T-helper 2 cell treated with Interferon-gamma antibody and Interleukin-4, amounts not matched to agents 5 μg/mL and 100 μg/mL, for 36 hours (primary cell): ENCODE measurements at regions not wholly inside any gene's neighbourhood (a gene's known extent, or its start where the extent isn't known, plus 50 kb on each side); places are given as distances from the start of the nearest gene placed in this dataset.

Experiments
- DNase-seq: peaks from one replicate; pipeline ENCODE4 v3.0.0; 2021; ENCODE audit warnings: low spot score
- H3K27ac Mint-ChIP-seq: one replicate; pipeline ENCODE4 v1.8.0; 2021; ENCODE audit warnings: mild to moderate bottlenecking, mixed read lengths
- H3K27me3 Mint-ChIP-seq: one replicate; pipeline ENCODE4 v1.8.0; 2021; ENCODE audit warnings: low read depth, mixed read lengths
- H3K36me3 Mint-ChIP-seq: one replicate; pipeline ENCODE4 v1.8.0; 2021; ENCODE audit warnings: low read depth, mixed read lengths
- H3K4me1 Mint-ChIP-seq: one replicate; pipeline ENCODE4 v1.8.0; 2021; ENCODE audit warnings: low read depth, mixed read lengths
- H3K4me3 Mint-ChIP-seq: one replicate; pipeline ENCODE4 v1.8.0; 2022; ENCODE audit warnings: mild to moderate bottlenecking, moderate library complexity, mixed read lengths
- H3K9me3 Mint-ChIP-seq: one replicate; pipeline ENCODE4 v1.8.0; 2021; ENCODE audit warnings: mixed read lengths

GRCh38 chr5:73274121-73274520 is 101.1 kb downstream of the TMEM174 start:
- H3K4me1 Mint-ChIP-seq = no peaks in the 10 kb centered on the region
- H3K36me3 Mint-ChIP-seq = no peaks in the 10 kb centered on the region
- H3K27me3 Mint-ChIP-seq = peaks cover 20% of the 10 kb centered on the region
- DNase-seq = no peak
- no peak overlapping the region for H3K27ac Mint-ChIP-seq
- no peak overlapping the region for H3K4me3 Mint-ChIP-seq
- H3K9me3 Mint-ChIP-seq = no peaks in the 10 kb centered on the region

- Mint-ChIP-seq H3K36me3 (no peaks in the 10 kb centered on the region), H3K9me3 (no peaks in the 10 kb centered on the region), H3K27me3 (peaks cover 20% of the 10 kb centered on the region), H3K4me1 (no peaks in the 10 kb centered on the region), H3K27ac (no peak overlapping the region), H3K4me3 (no peak overlapping the region)
- no peak for DNase-seq
Observed at GRCh38 chr5:73273379-73274050, 100.5 kb downstream of the TMEM174 start.

- no peak for DNase-seq
- H3K27ac Mint-ChIP-seq = no peak overlapping the region
- peaks cover 18% of the 10 kb centered on the region for H3K27me3 Mint-ChIP-seq
- H3K4me1 Mint-ChIP-seq = no peaks in the 10 kb centered on the region
- no peaks in the 10 kb centered on the region for H3K9me3 Mint-ChIP-seq
- H3K4me3 Mint-ChIP-seq = no peak overlapping the region
- H3K36me3 Mint-ChIP-seq = no peaks in the 10 kb centered on the region
Observed at GRCh38 chr5:73272351-73272750, 99.4 kb downstream of the TMEM174 start.

- H3K27ac Mint-ChIP-seq = no peak overlapping the region
Observed at GRCh38 chr5:73268826-73269225, 95.8 kb downstream of the TMEM174 start.

GRCh38 chr5:73267766-73268435 is 94.9 kb downstream of the TMEM174 start:
- no peaks in the 10 kb centered on the region for H3K4me1 Mint-ChIP-seq
- H3K27ac Mint-ChIP-seq = no peak overlapping the region
- H3K4me3 Mint-ChIP-seq = no peak overlapping the region
- no peaks in the 10 kb centered on the region for H3K36me3 Mint-ChIP-seq
- no peaks in the 10 kb centered on the region for H3K9me3 Mint-ChIP-seq
- DNase-seq = no peak
- peaks cover 18% of the 10 kb centered on the region for H3K27me3 Mint-ChIP-seq

More at GRCh38 chr5:73268826-73269225, 95.8 kb downstream of the TMEM174 start:
- Mint-ChIP-seq H3K4me1 (no peaks in the 10 kb centered on the region), H3K27me3 (peaks cover 18% of the 10 kb centered on the region), H3K36me3 (no peaks in the 10 kb centered on the region), H3K9me3 (no peaks in the 10 kb centered on the region), H3K4me3 (no peak overlapping the region)
- no peak for DNase-seq

GRCh38 chr5:73266925-73267765 is 94.2 kb downstream of the TMEM174 start:
- DNase-seq = no peak
- no peak overlapping the region for H3K4me3 Mint-ChIP-seq
- no peak overlapping the region for H3K27ac Mint-ChIP-seq
- H3K27me3 Mint-ChIP-seq = peaks cover 20% of the 10 kb centered on the region
- H3K9me3 Mint-ChIP-seq = no peaks in the 10 kb centered on the region
- no peaks in the 10 kb centered on the region for H3K36me3 Mint-ChIP-seq
- H3K4me1 Mint-ChIP-seq = no peaks in the 10 kb centered on the region

- Mint-ChIP-seq H3K4me3 (no peak overlapping the region), H3K4me1 (no peaks in the 10 kb centered on the region), H3K9me3 (no peaks in the 10 kb centered on the region), H3K27me3 (peaks cover 21% of the 10 kb centered on the region), H3K36me3 (no peaks in the 10 kb centered on the region), H3K27ac (no peak overlapping the region)
- no peak for DNase-seq
Observed at GRCh38 chr5:73266176-73266738, 93.3 kb downstream of the TMEM174 start.

- no peaks in the 10 kb centered on the region for H3K36me3 Mint-ChIP-seq
- peaks cover 21% of the 10 kb centered on the region for H3K27me3 Mint-ChIP-seq
- no peak overlapping the region for H3K4me3 Mint-ChIP-seq
- H3K27ac Mint-ChIP-seq = no peak overlapping the region
- H3K9me3 Mint-ChIP-seq = no peaks in the 10 kb centered on the region
- no peak for DNase-seq
- no peaks in the 10 kb centered on the region for H3K4me1 Mint-ChIP-seq
Observed at GRCh38 chr5:73265641-73266040, 92.6 kb downstream of the TMEM174 start.

- no peak for DNase-seq
- Mint-ChIP-seq H3K4me3 (no peak overlapping the region), H3K27ac (no peak overlapping the region), H3K4me1 (no peaks in the 10 kb centered on the region), H3K9me3 (no peaks in the 10 kb centered on the region), H3K27me3 (peaks cover 18% of the 10 kb centered on the region), H3K36me3 (no peaks in the 10 kb centered on the region)
Observed at GRCh38 chr5:73264631-73265030, 91.6 kb downstream of the TMEM174 start.

- peaks cover 14% of the 10 kb centered on the region for H3K27me3 Mint-ChIP-seq
- H3K9me3 Mint-ChIP-seq = no peaks in the 10 kb centered on the region
- H3K4me3 Mint-ChIP-seq = no peak overlapping the region
- H3K27ac Mint-ChIP-seq = no peak overlapping the region
- H3K36me3 Mint-ChIP-seq = no peaks in the 10 kb centered on the region
- no peak for DNase-seq
- no peaks in the 10 kb centered on the region for H3K4me1 Mint-ChIP-seq
Observed at GRCh38 chr5:73263001-73263710, 90.2 kb downstream of the TMEM174 start.

- Mint-ChIP-seq H3K4me3 (no peak overlapping the region), H3K9me3 (no peaks in the 10 kb centered on the region), H3K4me1 (no peaks in the 10 kb centered on the region), H3K27ac (no peak overlapping the region), H3K27me3 (peaks cover 6% of the 10 kb centered on the region), H3K36me3 (no peaks in the 10 kb centered on the region)
- DNase-seq = no peak
Observed at GRCh38 chr5:73256862-73257261, 83.9 kb downstream of the TMEM174 start.

- H3K27ac Mint-ChIP-seq = no peak overlapping the region
- no peak for DNase-seq
- no peaks in the 10 kb centered on the region for H3K4me1 Mint-ChIP-seq
- H3K9me3 Mint-ChIP-seq = no peaks in the 10 kb centered on the region
- H3K27me3 Mint-ChIP-seq = peaks cover 6% of the 10 kb centered on the region
- no peaks in the 10 kb centered on the region for H3K36me3 Mint-ChIP-seq
- no peak overlapping the region for H3K4me3 Mint-ChIP-seq
Observed at GRCh38 chr5:73256462-73256861, 83.5 kb downstream of the TMEM174 start.

GRCh38 chr5:73256012-73256411 is 83.0 kb downstream of the TMEM174 start:
- H3K27ac Mint-ChIP-seq = no peak overlapping the region
- no peaks in the 10 kb centered on the region for H3K36me3 Mint-ChIP-seq
- no peaks in the 10 kb centered on the region for H3K9me3 Mint-ChIP-seq
- no peak for DNase-seq
- no peaks in the 10 kb centered on the region for H3K4me1 Mint-ChIP-seq
- H3K27me3 Mint-ChIP-seq = peaks cover 6% of the 10 kb centered on the region
- no peak overlapping the region for H3K4me3 Mint-ChIP-seq
